DMS153 (cell line): ENCODE measurements at regions not wholly inside any gene's neighbourhood (a gene's known extent, or its start where the extent isn't known, plus 50 kb on each side); places are given as distances from the start of the nearest gene placed in this dataset.
A peak's percentile ranks its signal among the peaks of the same experiment; 100 is the strongest.

Experiments
- DNase-seq: peaks from one replicate; lab custom pipeline; 2025; lab: John Stamatoyannopoulos, UW

GRCh38 chr2:198339116-198339515, 534.7 kb downstream of the PLCL1 start:
- DNase-seq: no peak

GRCh38 chr2:198337368-198337767, 533.0 kb downstream of the PLCL1 start:
- DNase-seq: no peak

- DNase-seq: no peak
Observed at GRCh38 chr2:198328454-198328853, 524.1 kb downstream of the PLCL1 start.

GRCh38 chr2:198327526-198327925, 523.1 kb downstream of the PLCL1 start:
- no peak for DNase-seq

- DNase-seq: no peak
Observed at GRCh38 chr2:198326431-198326830, 522.0 kb downstream of the PLCL1 start.

GRCh38 chr2:198325359-198325758, 521.0 kb downstream of the PLCL1 start:
- DNase-seq: no peak

GRCh38 chr2:198324071-198324470, 519.7 kb downstream of the PLCL1 start:
- no peak for DNase-seq

GRCh38 chr2:198322275-198322674, 517.9 kb downstream of the PLCL1 start:
- no peak for DNase-seq

GRCh38 chr2:198321522-198322088, 517.2 kb downstream of the PLCL1 start:
- DNase-seq: no peak

GRCh38 chr2:198316852-198317396, 512.5 kb downstream of the PLCL1 start:
- DNase-seq: no peak

GRCh38 chr2:198315791-198316630, 511.6 kb downstream of the PLCL1 start:
- no peak for DNase-seq

GRCh38 chr2:198314559-198315153, 510.3 kb downstream of the PLCL1 start:
- peak; percentile 51 for DNase-seq

GRCh38 chr2:198312596-198313483, 508.4 kb downstream of the PLCL1 start:
- no peak for DNase-seq

- DNase-seq: no peak
Observed at GRCh38 chr2:198311020-198311419, 506.6 kb downstream of the PLCL1 start.

GRCh38 chr2:198309673-198310280, 505.4 kb downstream of the PLCL1 start:
- DNase-seq: peak; percentile 12

- DNase-seq: no peak
Observed at GRCh38 chr2:198309081-198309480, 504.7 kb downstream of the PLCL1 start.

- DNase-seq: no peak
Observed at GRCh38 chr2:198308368-198308767, 504.0 kb downstream of the PLCL1 start.

GRCh38 chr2:198307093-198307492, 502.7 kb downstream of the PLCL1 start:
- no peak for DNase-seq

GRCh38 chr2:198304859-198305258, 500.5 kb downstream of the PLCL1 start:
- DNase-seq: no peak

GRCh38 chr2:198297350-198297749, 493.0 kb downstream of the PLCL1 start:
- no peak for DNase-seq

GRCh38 chr2:198296665-198297308, 492.4 kb downstream of the PLCL1 start:
- DNase-seq: peak; percentile 36
